Retinal pigment epithelial cell (primary cell): ENCODE measurements at regions not wholly inside any gene's neighbourhood (a gene's known extent, or its start where the extent isn't known, plus 50 kb on each side); places are given as distances from the start of the nearest gene placed in this dataset.

Experiments
- DNase-seq: peaks from one replicate; pipeline ENCODE4 v3.0.0-alpha.2; 2010; ENCODE audit warnings: low read depth
- H3K4me3 ChIP-seq: 2 replicates; pipeline ENCODE4 v1.5.1; 2011; ENCODE audit warnings: mild to moderate bottlenecking, low read length, control low read depth, moderate library complexity
- TF ChIP-seq, protein P1 (sequence below): conservative IDR thresholded peaks from 2 replicates; pipeline ENCODE4 v1.5.1; 2011; ENCODE audit warnings: low read depth, low read length, control low read depth, inconsistent platforms

DNA sequence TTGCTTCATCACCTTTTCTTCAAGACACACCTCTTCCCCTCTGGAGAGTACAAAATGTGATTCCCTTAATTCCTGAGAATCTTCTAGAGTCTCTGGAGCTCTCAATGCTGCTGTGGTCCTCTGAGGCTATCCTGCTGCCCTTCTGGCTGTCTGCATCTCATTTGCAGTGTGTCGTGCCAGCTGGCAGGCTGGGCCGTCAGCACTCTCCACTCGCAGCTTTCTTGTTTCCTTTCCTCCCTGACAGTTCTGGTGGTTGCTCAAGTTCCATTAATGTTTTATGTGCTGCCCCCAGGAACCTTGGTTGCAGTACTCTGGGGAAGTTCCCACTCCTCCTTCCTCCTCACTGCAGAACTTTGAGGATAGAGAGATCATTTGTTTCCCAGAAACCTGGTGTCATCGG is 210.8 kb upstream of the ROPN1 start:
- no peak for DNase-seq

DNA sequence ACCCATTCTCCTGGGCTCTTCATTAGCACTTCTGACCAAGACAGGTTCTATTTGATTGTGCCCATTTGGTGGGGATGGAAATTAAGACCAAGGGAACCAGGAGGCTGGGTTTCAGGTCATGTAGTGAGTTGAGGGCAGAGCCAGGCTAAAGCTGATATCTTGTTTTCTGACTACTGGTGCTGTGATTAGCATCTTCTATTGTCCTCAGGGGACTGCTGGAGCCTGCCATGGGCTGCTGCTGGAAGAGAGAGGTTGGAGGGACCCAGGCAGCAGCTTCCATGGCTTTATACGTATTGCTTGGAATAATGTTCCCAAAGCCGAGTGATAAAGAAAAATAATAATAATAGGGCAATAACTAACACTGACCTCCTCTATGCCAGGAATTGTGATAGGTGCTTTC is 211.4 kb upstream of the ROPN1 start:
- DNase-seq, result no peak
- no peak overlapping the region for H3K4me3 ChIP-seq
- TF ChIP-seq, protein P1, sequence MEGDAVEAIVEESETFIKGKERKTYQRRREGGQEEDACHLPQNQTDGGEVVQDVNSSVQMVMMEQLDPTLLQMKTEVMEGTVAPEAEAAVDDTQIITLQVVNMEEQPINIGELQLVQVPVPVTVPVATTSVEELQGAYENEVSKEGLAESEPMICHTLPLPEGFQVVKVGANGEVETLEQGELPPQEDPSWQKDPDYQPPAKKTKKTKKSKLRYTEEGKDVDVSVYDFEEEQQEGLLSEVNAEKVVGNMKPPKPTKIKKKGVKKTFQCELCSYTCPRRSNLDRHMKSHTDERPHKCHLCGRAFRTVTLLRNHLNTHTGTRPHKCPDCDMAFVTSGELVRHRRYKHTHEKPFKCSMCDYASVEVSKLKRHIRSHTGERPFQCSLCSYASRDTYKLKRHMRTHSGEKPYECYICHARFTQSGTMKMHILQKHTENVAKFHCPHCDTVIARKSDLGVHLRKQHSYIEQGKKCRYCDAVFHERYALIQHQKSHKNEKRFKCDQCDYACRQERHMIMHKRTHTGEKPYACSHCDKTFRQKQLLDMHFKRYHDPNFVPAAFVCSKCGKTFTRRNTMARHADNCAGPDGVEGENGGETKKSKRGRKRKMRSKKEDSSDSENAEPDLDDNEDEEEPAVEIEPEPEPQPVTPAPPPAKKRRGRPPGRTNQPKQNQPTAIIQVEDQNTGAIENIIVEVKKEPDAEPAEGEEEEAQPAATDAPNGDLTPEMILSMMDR, result no peak

More for the DNA sequence above, 210.8 kb upstream of the ROPN1 start:
- no peak overlapping the region for H3K4me3 ChIP-seq
- TF ChIP-seq, protein P1, result no peak

DNA sequence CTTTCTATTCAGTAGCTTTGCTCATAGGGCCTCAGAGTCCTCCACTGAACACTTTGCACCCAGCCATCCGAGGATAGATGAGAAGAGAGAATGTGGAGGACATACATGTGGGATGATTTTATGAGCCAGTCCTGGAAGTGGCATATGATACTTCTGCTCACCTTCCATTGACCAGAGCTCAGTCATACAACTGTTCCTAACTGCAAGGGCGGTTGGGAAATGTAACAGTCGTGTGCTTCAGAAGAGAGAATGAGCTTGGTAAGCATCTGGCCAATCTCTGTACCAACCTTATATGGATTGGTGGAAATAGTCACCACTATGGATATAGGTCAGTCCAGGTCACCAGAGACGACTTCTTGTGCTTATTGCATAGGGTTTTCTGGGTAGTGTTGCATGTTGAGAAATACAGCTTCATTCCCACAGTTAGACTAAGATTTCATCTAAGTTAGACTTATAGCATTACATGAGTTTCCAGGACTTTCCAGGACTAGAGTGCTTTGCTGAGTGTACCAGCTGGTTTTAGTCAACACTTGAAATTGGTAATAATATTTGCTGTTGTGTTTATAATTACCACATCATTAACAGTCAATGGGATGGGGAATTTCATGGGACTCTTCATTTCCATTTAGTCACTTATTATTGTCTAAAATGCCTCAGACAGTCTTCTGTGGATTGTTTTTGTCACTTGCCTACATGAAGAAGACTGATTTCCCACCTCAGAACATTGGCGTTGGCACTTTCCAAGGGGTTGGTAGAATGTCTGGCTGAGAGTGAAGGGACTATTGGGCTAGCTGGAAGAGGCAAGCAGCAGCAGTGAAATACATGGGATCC is 214.5 kb upstream of the ROPN1 start:
- TF ChIP-seq, protein P1, result no peak
- no peak overlapping the region for H3K4me3 ChIP-seq
- DNase-seq, result no peak

DNA sequence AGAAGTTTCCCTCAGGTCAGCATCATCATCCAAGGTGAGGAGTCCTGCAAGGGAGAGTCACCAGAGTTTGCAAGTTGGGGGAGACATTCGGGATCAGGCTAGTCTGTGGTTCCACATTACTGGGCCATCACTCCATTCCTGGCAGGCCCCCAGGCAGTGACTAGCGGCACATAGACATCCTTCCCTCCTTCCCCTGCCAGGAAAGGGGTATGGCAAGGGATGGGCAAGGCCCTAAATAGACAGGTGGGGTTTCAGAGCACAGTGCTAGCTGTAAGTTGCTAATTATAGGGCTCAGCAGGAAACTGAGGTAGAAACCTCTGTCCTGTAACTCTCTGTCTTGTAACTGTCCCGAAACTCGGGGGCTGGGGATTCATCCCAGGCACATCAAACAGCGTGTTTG is 215.2 kb upstream of the ROPN1 start:
- no peak overlapping the region for H3K4me3 ChIP-seq
- TF ChIP-seq, protein P1, result no peak
- DNase-seq, result no peak

DNA sequence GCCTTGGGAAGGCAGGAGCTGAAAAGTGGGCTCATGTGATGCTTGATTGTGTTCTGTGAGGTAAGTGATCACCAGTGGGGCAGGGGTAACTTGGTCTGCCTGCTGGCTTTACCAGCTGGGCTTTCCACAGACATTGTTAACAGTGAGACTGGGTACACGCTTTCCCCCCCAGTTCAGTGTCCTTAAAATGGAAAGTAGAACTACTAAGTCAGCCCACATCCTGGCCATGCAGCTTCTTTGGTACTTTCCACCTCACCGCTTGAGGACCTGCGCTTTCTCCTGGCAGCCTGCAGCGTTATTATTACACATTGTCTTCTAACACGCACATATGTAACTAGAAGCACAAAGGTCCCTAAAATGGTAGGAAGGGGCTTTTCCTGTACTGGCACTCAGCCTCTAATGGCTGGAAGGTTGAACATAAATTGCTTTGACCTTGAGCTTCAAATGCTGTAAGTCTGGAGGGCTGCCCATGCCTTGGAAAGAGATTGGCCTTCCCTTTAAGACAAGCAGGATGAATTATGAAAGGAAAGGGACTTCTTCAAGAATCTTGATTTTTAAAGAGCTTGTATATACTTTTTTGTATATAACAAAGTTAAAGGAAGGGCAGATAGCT is 216.1 kb upstream of the ROPN1 start:
- TF ChIP-seq, protein P1, result no peak
- no peak overlapping the region for H3K4me3 ChIP-seq
- DNase-seq, result no peak

DNA sequence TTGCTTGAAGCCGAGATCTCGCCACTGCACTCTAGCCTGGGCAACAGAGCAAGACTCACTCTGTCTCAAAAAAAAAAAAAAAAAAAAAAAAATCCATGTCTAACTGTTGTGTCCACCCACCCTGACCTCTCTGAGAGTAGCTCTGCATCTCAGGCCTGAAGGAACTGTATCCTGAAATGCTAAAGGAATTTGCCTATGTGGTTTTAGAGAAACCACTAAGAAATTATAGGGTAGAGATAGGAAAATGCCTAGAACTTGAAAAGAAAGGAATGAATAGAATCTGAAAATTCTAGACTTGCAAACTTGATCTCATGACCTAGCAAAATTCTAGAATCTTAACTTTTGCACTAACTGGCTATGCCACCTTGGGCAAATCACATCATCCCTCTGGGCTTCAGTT is 217.5 kb upstream of the ROPN1 start:
- DNase-seq, result no peak
- TF ChIP-seq, protein P1, result no peak
- H3K4me3 ChIP-seq, result no peak overlapping the region

DNA sequence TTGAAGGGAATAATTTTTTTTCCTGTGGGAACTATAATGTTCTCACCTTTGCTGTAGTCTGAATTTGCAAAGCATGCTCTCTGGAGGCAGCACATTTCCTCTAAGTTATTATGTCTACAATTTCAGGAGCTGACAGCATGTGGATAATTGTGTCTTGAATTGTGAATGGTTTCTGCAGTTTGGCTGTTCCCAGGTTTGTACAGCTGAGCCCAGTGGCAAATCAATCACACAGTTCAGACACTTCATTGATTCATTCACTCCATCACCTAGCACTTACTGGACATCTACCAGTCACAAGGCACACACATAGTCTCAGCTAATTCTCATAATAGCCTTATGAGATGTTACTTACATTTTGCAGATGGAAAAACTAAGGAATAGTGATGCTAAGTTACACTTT is 219.0 kb upstream of the ROPN1 start:
- TF ChIP-seq, protein P1, result no peak
- DNase-seq, result no peak

More for the DNA sequence above, 219.0 kb upstream of the ROPN1 start:
- H3K4me3 ChIP-seq, result no peak overlapping the region
